GM23338 (cell line): ENCODE measurements at regions not wholly inside any gene's neighbourhood (a gene's known extent, or its start where the extent isn't known, plus 50 kb on each side); places are given as distances from the start of the nearest gene placed in this dataset.

Source experiments
- CREB1 ChIP-seq: fragments of 250-450 bp; sonication (Bioruptor Pico); IDR thresholded peaks from 2 replicates; pipeline ENCODE4 v1.5.0; 2020; ENCODE audit warnings: low read depth, mild to moderate bottlenecking, moderate library complexity
- CTCF ChIP-seq, 2 experiments: fragments of 200-600 bp in 1 of 2; sonication (generic) in 1 of 2; conservative IDR thresholded peaks; 2 replicates each; pipeline versions ENCODE4 v1.5.1 to v1.6.1; 2016 to 2017; ENCODE audit warnings: antibody characterized with exemption in 2 of 2, low read depth in 2 of 2, mild to moderate bottlenecking in 2 of 2, moderate library complexity in 1 of 2
- ETS1 ChIP-seq: IDR thresholded peaks from 2 replicates; pipeline ENCODE4 v1.6.1; 2016; ENCODE audit warnings: antibody characterized with exemption
- EZH2 ChIP-seq: fragments of 200-600 bp; sonication (generic); IDR thresholded peaks from one replicate; pipeline ENCODE4 v1.8.0; 2017; ENCODE audit warnings: antibody characterized with exemption, mild to moderate bottlenecking, low read depth; ENCODE audit not compliant: unreplicated experiment
- JUNB ChIP-seq: IDR thresholded peaks from one replicate; pipeline ENCODE4 v1.6.1; 2016; ENCODE audit warnings: antibody characterized with exemption; ENCODE audit not compliant: unreplicated experiment
- NANOG ChIP-seq: IDR thresholded peaks from 2 replicates; pipeline ENCODE4 v1.6.1; 2016; ENCODE audit warnings: antibody characterized with exemption, borderline replicate concordance
- POLR2AphosphoS5 ChIP-seq: IDR thresholded peaks from 2 replicates; pipeline ENCODE4 v1.6.1; 2016; ENCODE audit warnings: antibody characterized with exemption, low read depth
- REST ChIP-seq: IDR thresholded peaks from one replicate; pipeline ENCODE4 v1.6.1; 2018; ENCODE audit warnings: antibody characterized with exemption; ENCODE audit not compliant: unreplicated experiment
- ZNF331 ChIP-seq: fragments of 250-450 bp; sonication (Bioruptor Pico); IDR thresholded peaks from 2 replicates; pipeline ENCODE4 v1.5.0; 2020; ENCODE audit warnings: low read depth, mild to moderate bottlenecking, moderate library complexity

GRCh38 chr9:109914280-109915027, 134.5 kb downstream of the PALM2AKAP2 start:
- no peak for TF ChIP-seq EZH2
- TF ChIP-seq CTCF (conservative IDR thresholded peaks at IDR 0.05; ENCODE audit: low read depth in 2 of 2): no peak
- no peak for TF ChIP-seq ZNF331
- TF ChIP-seq ETS1: no peak
- TF ChIP-seq NANOG: no peak
- no peak for TF ChIP-seq POLR2AphosphoS5
- TF ChIP-seq CREB1 (CRISPR knock-in tag): no peak
- no peak for TF ChIP-seq JUNB
- TF ChIP-seq REST: no peak
